GM19324 (cell line): ENCODE measurements at regions not wholly inside any gene's neighbourhood (a gene's known extent, or its start where the extent isn't known, plus 50 kb on each side); places are given as distances from the start of the nearest gene placed in this dataset.

Experiments used
- ATAC-seq: cut with Tn5 transposase; IDR thresholded peaks from one replicate; pipeline ENCODE4 v1.9.1; 2021; ENCODE audit warnings: mild to moderate bottlenecking, moderate library complexity; ENCODE audit not compliant: unreplicated experiment, low FRiP score

DNA sequence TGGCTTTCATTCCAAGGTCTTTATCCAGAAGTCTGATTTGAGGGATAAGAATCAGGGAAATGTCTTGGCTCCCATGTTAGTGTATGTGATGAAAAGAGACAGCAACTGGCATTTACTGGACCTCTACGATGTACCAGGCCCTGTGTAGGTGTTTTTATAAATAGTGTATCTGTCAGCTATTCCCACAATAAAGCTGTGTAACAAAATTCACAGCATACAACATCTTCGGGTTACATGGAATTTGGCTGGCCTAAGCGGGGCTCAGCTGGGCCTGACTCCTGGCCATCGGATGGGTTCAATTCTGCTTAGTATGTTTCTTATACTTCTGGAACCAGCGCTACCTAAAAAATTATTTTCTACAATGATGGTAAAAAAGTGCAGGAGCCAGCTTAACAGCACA, 128.2 kb downstream of the SNX5 start:
- ATAC-seq, result no peak

- ATAC-seq, result no peak
These were observed 129.7 kb downstream of the SNX5 start for GRCh38 chr20:17838921-17839320.

DNA sequence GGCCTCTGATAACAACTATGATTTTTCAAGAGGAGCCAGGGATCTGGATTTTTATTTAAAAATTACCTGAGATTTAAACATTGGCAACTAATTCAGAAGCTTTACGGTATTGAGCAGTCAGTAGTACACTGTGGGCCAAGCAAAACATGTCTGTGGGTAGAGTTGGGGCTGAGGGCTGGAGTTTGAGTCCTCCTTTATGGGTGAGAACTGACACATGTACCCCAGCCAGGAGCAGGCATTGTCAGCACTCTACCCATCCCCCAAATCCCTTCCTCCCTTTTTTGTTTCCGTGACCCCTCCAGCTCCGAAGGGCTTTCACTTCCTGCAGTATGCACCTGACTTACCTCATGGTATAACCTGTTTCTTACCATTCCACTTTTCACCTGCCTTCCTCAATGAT, 131.4 kb downstream of the SNX5 start:
- no peak for ATAC-seq

DNA sequence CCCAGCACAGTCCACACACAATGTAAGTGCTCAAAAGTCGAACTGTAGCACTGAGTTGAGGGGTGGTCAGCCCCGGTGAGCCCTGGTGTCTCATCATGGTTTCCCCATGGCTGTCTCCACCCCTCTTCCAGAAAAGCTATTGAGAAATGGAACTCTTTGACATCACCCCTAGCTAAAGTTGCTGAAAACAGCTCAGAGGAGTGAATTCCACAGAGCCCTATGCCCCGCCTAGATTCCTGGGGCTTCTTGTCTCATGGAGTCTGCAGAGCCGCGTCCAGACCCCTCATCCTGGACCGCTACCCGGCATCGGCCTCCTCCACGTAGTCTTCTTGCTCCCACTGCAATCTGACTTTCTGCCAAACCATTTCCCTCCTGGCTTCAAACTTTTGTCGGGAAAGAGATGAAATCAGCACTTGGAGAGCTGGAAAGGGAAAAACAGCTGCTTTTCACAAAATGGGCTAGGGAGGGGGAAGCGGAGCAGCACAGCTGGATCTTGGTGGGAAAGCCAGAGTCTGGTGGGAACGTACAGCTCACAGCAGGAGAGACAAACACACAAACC, 132.2 kb downstream of the SNX5 start:
- no peak for ATAC-seq

- no peak for ATAC-seq
These were observed 132.7 kb downstream of the SNX5 start for GRCh38 chr20:17835934-17836300.

DNA sequence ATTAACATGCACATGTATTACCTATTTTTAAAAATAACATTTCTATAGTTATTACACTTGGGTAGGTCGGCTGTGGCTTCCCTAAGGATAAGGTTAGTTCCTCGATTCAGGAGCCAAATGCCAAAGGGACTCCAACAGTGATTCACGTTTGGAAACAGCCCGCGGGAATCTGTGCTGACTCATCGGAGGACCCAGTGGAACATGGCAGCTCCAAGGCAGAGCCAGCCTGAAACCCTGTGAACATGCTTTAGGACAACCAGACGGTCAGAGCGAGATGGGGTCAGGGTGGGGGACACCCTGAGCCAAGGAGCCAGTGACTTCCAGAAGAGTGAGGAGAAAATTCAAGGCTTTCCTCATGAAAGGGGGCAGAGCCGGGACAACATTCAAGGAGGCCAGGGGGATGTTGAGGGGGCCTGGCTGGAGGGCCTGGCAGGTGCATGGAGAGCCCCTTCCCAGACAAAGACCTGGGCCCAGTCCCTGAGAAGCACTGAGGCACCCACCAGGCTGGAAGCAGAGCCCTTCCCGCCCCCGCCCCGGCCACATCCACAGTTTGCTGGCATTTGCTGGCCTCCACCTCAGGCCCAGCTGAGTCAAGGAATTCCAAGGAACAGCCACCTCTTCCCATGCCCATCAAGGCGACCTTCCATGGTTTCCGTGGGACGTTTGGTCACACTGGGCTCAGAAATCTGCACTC, 133.2 kb downstream of the SNX5 start:
- no peak for ATAC-seq

DNA sequence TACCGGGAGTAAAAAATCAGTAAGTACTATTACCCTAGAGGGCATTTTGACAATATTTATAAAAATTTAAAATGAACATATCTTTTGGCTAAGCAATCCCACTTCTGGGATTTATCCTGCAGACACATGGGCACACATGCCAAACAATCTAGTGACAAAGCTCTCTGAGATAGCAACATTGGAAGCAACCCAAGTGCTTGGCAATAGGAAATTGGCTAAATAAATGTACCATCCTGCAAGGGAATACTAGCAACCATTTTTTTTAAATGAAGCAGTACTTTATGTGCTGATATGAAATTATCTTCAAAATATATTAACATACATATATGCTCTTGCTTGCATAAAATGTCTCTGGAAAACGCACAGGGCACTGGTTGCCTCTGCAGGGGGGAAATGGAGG, 133.8 kb downstream of the SNX5 start:
- no peak for ATAC-seq

GRCh38 chr20:17833036-17833674, 133.4 kb downstream of the BANF2 start:
- ATAC-seq, result no peak

DNA sequence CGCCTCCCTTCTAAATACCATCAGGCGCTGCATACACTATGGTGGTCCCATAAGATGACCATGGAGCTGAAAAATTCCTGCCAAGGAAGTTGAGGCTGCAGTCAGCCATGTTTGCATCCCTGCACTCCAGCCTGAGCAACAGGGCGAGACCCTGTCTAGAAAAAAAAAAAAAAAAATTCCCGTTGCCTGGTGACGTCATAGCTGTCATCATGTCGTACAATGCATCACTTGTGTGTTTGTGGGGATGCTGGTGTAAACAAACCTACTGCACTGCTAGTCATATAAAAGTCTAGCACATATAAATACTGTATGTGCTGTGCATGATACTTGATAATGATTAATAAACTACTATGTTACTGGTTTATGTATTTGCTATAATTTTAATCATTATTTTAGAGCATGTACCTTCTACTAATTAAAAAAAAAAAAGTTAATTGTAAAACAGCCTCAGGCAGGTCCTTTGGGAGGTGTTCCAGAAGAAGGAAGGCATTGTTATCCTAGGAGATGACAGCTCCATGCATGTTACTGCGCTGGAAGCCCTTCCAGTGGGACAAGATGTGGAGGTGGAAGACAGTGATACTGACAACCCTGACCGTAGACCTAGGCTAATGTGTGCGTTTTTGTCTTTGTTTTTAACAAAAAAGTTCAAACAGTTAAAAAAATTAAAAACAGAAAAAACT, 132.6 kb downstream of the BANF2 start:
- ATAC-seq, result no peak

- no peak for ATAC-seq
These were observed 128.9 kb downstream of the BANF2 start for GRCh38 chr20:17828598-17829144.

- ATAC-seq, result no peak
These were observed 128.2 kb downstream of the BANF2 start for GRCh38 chr20:17827759-17828559.

- no peak for ATAC-seq
These were observed 127.3 kb downstream of the BANF2 start for GRCh38 chr20:17827079-17827478.

GRCh38 chr20:17825960-17826843, 126.4 kb downstream of the BANF2 start:
- ATAC-seq, result peak; percentile 54

DNA sequence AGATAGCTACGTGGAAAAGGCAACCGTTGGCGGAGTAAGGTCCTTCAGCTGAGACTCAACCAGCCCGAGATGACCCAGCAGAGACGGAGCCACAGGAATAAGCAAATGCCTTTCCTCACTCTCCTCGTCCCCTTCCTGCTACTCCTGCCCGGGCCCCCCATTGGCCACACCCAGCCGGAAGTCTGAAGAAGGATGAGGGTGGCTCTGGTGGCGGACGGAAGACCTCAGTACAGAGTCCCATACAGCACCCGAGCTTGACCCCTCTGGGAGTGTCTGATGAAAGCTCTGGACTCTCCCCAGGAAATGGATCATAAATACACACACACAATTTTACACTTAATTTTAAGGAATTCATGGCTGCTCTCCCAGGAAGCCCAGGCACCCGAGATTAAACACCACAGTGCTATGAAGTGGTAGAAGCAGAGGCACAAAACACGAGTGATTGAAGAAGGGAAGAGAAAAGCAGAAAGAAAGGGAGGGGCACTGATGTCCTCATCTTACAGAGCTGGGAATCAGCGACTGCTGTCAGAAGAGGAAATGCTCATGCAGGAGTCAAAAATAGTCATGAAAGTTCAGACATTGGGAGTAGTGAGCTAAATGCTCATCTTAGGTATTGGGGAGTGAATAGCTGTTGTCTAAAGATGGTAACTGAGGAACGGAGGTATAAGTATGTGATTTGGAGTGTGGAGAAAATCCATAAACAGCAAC, 125.6 kb downstream of the BANF2 start:
- ATAC-seq, result no peak

DNA sequence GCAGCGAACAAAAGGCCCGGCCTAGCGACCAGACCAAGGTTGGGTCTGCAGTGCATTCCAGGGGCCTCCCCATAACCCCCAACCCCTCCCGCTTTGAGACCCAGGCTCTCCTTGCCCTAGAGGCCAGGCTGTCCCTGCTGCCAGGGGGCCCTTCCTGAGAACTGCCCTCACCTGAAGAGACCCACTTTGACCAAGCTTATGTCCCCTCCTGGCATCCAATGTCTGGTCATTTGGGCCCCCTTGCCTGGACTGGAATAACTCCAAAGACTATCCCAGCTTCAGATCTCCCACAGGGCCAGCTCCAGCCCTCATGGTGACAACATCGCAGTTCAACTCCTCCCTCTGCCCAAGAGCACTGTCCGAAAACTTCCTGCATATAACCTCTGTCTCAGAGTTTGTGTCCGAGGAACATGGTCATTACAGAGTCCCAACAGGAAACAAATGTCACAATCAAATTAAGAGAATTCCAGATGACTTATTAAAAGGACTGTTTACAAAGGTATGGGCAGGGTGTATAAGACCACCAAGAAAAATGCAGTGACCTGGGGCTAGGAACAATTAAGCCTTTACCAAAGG, 125.0 kb downstream of the BANF2 start:
- ATAC-seq, result no peak

- no peak for ATAC-seq
These were observed 123.8 kb downstream of the BANF2 start for GRCh38 chr20:17823409-17824144.

DNA sequence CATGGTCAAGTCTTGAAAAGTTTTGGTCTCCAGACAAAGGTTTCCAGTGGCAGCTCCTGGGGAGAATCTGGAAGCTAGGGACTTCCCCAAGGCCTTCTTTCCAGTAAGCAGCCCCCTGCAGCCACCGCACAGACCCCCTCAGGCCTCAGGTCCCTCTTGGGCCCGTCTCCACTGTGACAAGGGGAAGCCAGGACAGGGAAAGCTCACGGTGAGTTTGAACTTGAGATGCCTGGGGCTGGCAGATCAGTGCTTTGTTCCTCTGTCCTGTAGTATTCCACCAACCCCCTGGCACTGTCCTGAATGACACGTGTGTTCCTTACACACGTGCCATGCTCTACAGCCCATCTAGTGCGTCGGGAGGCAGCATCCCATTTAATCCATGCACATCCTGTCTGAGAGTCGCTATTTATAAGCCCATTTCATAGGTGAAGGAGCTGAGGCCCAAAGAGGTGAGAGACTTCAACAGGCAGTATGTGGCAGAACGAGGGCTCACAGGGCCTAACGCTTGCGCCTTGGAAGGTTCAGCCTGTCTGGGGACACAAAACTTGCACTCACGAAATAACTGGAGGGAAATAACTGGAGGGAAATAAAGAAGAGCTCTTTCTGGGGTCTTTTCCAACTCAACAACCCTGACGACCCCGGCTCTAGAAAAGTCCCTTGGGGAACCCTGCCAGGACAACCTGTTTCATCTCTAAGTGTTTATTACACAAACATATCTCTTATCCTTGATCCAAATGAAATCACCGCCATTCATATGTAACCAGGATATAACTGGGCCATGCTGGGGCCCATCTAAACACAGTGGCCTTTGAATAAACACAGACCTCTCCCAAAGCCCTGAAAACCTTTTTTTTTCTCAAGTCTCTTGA, 123.0 kb downstream of the BANF2 start:
- ATAC-seq, result no peak
